ENCODE measurements at regions not wholly inside any gene's neighbourhood (a gene's known extent, or its start where the extent isn't known, plus 50 kb on each side); places are given as distances from the start of the nearest gene placed in this dataset.

DNA sequence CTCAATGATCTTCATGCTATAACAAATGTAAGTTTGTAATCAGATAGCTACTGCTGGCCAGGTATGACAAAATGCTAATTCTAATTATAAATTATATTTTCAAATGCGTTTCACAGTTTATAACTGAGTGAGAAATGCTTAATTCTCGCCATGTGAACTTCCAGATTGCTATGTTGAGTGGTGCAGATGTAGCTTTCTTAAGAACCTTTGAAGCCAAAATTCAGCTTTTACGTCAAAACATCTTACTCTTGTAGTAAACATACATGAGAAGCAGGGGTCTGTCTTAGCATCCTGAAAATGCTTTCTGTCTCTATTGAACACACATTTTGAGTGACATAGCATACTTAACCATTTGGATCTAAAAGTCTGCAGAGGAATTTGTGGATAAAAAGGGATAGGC, 176.5 kb upstream of the PRICKLE1 start:
- DNase-seq (ENCODE audit: low read depth in 2 of 2), result no peak

DNA sequence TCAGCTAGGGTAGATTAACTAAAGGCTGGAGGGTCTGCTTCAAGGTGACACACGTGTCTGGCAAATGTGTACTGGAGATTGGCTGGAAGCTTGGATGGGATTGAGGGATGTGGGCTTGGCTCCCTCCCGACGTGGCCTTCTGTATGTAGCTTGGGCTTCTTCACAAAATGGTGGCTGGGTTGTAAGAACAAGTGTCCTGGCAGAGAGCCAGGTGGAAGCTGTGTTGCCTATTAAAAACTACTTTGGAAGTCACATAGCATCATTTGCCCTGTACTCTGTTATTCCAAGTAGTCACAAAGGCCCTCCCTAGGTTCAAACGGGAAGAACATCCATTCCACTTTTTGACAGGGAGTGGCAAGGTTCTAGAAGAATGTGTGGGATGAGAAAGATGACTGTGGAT, 174.1 kb upstream of the PRICKLE1 start:
- no peak for DNase-seq (ENCODE audit: low read depth in 2 of 2)

DNA sequence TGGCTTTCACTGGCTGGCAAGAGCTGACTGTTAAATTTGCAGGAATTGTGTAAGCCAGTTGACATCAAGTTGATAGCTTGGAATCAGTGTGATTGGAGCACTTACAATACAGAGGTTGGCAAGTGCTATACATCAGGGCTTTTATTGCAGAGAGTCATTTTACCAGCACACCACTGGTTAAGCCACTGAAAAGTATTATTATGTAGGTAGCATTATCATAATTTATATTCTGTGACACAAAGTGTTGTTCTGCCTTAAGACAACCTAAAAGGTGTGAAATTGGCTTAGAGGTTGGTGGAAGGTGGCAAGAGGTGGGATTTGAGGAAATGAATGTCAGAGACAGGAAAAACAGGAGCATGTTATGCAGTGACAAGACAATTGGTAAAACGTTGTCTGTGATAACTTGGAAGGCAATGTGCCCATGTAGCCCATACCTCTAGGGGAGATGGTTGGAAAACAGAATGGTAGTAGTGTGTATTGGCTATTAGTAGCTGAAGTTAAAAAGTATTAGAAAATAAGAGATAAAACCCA, 172.9 kb upstream of the PRICKLE1 start:
- no peak for DNase-seq (ENCODE audit: low read depth in 2 of 2)

DNA sequence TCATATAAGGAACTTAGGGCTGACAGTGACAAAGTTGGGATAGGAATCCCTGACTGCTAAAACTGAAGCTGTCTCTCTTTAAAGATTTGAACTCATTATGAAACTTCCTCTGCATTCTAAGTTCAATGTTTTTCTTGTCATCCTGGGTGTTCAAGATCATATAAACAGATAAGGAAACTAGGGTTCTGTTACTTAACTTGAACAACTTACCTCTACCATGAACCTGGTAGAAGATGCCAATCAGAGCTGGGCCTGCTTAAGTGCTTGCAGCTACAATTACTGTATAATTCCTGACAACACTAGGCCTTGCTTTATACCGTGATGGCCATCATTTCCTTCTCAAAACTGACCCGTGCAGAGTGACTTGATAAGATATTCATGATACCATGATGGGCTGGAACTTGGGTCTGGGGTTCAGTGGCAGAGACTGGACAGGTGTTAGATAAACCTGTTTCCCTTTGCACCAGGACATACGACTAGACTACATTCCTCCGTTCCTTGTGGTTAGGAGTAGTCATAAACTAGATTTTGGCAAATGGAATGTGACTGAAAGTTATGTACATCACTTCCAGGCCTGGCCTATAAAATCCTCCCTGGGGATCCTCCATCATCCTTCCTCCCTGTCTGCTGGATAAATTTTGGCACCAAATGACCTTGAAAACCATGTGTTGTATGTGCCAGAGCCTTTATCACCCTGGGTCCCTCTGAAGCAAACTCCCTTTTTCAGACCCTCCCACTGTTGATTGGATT, 172.2 kb upstream of the PRICKLE1 start:
- no peak for DNase-seq (ENCODE audit: low read depth in 2 of 2)

DNA sequence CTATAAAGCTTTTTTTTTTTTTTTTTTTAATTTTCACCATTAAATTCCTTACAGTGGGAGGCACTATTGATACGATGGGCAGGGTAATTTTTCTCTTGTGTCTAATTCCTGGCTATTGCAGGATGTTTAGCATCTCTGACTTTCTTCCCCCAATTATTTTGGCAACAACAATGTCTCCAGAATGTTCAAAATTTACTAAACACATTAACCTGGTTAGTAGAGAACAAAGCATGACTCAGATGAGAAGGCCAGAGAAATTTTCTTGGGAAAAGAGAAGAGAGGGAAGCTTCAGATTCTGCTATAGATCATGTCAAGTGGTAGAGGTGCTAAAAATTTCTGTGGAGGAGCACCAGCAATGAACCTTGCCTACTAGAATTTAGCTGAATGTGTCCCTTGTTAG, 171.5 kb upstream of the PRICKLE1 start:
- DNase-seq (ENCODE audit: low read depth in 2 of 2), result no peak

DNA sequence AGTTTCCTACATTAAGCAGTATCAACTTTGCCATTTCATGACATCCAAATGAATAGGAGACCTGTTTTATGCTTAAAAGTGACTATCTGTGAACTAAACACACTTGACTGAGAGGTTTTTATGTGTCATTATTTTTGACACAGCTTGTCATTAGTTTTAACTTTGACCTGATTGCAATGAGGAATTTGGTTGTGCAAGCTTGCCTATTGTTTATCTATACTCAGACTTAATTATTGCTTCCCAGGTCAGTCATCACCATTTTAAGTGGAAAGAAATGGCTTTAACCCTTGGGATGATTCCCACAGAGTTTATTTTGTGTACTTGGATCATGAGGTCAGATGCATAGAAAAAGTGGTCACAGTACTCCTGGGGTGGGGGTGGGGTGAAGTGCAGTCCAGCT, 171.0 kb upstream of the PRICKLE1 start:
- DNase-seq (ENCODE audit: low read depth in 2 of 2), result no peak

DNA sequence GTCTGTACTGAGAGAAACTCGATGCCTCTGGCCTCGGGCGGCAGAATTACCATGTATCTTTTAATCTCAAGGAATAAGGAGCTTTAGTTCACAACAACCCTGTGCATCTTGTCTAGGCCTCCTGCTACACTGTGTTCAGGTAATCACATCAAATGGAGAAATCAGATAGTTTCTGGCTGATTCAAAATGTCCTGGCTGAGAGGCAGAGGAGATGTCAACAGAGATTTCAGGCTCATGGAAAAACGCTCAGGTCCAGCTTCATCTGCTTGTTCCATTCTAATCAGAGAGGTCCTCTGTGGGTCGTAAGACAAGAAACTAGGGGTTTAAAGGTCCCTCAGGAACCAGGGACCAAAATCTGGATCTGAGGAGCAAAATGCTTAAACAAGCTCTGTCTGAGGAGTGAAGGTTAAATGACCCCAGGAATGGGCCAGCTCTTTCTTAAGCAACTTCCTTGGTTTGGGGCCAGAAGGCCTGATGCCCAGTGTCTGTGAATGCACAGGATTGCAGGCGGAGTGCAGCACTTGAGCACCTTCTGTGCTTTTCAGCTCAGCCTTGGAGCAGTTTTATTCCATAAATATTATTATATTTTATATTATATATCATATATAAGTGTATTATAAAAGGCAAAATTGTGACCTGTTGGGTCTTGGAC, 170.2 kb upstream of the PRICKLE1 start:
- DNase-seq (ENCODE audit: low read depth in 2 of 2), result no peak

DNA sequence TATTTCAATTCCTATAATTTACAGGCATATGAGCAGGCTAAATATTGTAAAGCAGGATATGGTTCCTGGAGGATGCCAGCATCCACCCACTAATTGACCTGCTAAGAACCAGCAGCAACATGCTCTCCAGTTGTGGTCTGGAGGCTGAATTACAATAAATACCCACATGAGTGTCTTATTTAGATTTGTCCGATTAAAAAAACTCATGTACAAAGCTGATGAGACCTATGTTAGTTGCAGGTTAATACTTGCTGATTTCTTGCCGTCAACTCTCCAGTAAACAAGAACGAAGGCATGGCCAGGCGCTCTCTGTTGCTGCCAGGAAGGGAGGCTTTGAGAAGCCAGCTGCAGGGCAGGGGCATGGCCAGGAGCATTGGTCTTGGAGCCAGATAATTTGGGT, 169.3 kb upstream of the PRICKLE1 start:
- DNase-seq (ENCODE audit: low read depth in 2 of 2), result no peak

DNA sequence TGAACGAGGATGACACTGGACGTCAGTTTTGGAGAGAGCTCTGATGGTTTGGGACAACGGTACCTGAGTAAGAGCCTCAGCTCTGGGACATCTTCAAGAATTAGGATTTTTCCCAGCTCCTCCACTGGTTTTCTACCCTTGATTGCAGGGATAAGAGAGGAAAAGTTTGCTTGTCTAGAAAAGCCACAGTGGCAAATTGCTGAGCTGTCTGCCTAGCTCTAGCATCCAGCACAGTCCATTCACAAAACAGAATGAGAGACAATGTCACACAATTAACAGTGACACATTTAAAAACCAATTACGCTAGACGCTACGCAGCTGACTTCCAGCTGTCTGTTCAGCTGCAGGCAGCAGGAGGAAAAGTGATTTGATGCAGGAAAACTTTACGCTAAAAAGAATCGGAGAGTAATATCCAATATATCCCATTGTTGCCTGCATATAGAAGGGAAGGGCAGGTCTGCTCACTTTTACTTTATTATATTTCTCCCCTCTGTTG, 168.1 kb upstream of the PRICKLE1 start:
- no peak for DNase-seq (ENCODE audit: low read depth in 2 of 2)

DNA sequence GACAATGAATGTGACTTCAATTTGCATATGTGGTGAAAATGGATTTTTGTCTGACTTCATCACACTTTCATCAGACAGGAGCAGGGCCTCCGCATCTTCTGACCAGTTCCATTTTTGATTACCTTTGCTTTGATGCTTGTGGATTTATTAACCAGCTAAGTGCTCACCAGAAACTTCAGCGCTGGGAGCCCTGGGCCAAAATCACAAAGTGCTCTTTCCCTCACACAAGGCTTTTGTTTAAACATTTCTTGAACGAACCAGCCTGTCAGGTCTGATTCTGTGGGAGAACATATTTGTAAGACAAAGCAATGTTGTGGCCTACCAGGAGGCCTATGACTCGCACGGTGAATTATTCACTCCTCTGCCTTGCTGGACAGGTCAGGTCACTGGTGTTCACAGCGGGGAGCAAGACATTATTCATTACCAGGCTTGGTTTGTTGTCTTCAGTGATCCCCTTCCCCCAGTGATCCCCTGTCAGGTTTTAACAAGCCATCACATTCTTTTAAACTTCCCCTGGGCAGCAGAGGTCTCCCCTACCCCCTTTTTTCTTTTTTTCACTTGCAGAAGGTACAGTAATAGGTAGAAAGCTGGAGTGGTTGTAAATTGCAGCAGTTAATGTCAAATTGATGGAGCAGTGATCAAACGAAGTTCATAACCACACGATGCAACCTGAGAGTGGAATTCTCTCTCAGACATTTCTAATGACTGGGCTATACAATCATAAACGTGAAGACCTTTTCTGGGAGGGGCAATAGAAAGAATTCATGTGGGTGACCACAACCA, 167.5 kb upstream of the PRICKLE1 start:
- peak in 1 of 2 donors; percentile 20 for DNase-seq (ENCODE audit: low read depth in 2 of 2)

DNA sequence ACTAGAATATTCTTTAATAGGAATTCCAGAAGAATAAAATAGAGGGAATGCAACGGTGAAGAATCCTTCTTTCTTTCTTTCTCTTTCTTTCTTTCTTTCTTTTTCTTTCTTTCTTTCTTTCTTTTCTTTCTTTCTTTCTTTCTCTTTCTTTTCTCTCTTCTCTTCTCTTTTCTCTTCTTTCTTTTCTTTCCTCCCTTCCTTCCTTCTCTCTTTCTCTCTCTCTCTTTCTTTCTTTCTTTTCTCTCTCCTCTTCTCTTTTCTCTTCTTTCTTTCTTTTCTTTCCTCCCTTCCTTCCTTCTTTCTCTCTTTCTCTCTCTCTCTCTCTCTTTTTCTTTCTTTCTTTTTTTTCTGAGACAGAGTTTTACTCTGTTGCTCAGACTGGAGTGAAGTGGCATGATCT, 160.8 kb upstream of the PRICKLE1 start:
- no peak for DNase-seq (ENCODE audit: low read depth in 2 of 2)

DNA sequence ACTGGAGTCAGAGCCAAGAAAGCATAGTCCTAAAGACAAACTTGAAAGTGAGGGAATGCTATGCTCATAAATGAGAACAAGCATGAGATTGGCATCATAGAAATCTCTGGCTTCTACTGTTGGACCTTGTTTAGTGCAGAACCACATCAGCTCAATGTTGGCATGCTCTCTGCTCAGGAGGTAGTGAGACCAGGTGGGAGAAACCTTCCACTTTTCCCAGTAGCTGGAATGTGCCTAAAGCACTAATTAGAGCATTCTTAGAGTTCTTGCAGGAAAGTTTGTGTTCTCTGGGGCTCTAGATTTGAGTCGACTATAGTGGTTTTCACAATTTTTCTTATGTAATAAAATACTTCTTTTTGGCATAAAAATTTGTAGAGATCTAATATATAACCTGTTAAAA, 159.7 kb upstream of the PRICKLE1 start:
- DNase-seq (ENCODE audit: low read depth in 2 of 2), result no peak

DNA sequence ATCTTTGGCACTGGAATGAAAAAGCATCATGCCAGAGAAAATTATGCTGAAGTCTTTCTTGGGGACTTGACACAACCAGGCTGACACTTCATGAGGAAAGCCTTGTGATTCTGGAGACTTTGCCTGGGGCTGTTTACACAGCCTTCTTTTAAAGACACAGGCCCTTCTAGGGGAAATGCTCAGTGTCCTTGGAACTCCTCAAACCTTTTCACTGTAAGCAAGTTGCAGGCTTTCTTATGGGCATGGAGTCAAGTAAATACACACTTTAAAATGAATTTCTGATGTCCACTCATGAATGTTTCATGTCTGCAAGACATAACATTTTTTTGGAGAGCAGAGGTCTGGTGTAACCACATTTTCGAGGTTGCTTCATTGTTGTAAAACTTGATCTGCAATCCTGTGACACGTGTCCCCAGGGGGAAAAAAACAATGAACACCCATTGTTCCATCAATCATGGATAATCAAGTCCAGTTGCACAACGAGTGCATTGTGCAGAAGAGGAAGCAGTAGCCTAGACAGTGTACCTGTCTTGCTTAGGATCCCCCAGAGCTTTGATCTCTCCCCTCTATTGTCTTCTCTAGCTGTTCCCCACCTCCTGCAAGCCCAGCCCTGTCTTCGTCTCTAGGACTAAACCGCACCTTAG, 155.1 kb upstream of the PRICKLE1 start:
- no peak for DNase-seq (ENCODE audit: low read depth in 2 of 2)

DNA sequence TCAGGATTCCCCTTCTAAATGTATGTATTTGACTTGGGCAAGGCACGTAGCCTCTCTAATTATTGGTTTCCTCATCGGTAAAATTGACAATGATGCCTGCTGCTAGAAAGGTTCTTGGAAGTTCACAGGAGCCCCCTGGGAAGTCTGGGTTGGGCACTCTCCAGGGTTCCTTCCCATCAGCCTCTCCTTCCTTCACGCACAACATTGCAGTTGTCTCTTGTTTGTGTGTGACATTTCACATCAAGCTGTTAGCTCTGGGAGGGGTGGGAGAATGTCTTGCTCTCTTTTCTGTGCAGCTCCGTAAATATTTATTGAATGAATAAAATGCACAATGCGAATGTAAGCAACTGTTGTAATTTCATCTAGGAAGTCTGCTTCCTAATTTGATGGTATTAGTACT, 153.2 kb upstream of the PRICKLE1 start:
- DNase-seq (ENCODE audit: low read depth in 2 of 2), result no peak

DNA sequence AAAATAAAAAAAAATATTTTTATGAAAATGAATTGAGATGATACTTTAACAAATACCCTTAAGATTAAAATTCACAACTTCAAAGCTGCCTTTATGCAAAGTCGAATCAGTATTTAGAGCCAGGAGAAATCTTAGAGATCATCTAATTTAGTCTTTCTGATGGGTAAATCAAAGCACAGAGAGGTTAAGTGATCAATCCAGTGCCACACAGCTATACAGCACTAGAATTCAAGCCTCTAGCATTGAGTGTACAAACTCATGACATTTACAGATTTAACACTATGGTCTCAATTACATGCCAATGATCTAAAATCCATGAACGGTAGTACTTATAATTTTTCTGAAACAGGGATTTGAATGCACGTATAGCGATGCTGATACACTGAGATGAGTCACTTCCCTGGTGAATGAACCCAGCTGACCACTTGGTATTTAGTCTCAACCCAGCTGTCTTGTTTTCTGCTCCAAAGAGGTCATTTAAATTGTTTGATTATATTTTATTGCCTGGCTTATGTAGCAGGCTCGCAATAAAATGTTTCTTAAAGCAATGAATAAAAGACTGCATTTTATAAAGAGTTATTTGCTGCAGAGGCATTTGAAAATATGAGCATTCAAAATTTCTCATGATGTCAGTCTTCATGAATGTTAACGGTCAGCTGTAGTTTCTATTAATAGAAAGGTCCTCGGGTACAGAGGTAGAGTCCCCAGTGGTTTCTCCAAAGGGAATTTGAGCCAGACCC, 152.4 kb upstream of the PRICKLE1 start:
- no peak for DNase-seq (ENCODE audit: low read depth in 2 of 2)

DNA sequence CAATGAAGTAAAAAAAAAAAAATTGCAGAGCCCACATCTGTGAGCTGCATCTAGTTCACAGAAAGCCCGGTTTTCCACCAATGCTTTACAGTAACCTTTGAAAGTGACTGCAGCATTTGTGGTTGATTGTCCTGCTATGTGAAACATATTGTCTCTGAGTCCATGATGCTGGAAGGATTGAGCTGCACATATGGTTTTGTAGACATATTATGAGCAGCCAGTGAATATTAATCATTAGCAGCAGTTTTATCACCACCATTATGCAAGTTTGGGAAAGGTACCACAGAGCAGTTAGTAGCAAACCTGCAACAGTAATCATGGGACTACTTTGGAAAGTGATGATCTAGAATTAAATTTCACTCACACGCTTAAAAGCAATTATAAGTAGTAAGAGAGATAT, 151.5 kb upstream of the PRICKLE1 start:
- DNase-seq (ENCODE audit: low read depth in 2 of 2), result no peak

DNA sequence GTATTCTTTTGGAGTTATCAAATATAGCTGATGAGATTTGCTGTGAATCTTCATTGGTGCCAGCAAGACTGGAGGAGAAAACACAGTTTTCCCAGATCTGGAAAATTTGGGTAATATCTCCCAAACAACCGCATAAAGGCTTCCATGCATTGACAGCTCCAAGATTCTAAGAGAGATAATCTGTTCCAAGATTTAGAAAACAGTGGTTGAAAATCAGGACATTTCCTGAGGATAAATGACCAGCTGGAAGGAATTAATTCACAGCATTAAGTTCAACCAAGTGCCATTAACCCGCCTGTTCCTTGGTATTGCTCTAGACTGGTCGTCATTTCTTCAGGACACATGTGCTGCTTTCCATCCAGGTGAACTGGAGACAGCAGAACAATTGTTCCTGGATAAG, 147.9 kb upstream of the PRICKLE1 start:
- DNase-seq (ENCODE audit: low read depth in 2 of 2), result no peak

DNA sequence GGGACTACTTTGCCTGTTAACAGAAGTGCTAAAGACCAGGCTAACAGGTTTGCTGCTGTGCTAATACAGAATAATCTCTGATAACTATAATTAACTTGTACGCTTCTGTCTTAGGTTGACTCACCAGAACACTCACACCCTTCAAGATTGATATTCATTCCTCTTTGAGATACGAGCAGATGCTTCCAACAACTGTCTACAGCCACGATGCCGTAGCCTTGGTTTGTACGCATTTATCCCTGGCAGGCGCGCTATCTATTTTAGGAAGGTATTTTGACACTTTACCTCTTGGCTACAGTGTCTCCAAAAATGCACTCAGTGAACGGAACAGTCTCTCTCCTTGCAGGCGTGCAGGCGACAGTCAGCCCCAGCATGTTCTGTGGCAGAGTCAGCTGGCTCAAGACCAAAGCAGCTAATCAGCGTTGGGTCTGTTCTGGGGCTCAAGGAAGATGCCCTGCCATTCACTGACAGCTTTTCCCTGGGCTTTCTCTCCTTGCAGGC, 146.4 kb upstream of the PRICKLE1 start:
- DNase-seq (ENCODE audit: low read depth in 2 of 2), result no peak

DNA sequence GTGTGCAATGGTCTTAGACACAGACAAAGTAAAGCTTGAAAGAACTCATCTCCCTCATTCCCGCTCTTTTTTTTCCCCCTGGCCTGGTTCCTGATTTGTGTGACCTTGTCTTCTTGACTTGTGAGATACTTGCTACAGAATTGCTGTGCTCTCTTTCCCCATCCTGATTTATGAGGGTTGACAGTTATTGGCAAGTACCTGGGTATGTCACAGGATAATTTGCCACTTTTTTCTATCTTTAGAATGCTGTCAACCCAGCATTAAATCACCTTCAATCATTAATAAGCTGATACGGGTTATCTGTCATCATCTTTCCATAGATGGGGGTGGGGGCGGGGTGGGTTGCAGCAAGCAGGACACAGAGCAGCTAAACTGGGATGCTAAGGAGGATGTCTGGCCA, 144.4 kb upstream of the PRICKLE1 start:
- DNase-seq (ENCODE audit: low read depth in 2 of 2), result no peak

DNA sequence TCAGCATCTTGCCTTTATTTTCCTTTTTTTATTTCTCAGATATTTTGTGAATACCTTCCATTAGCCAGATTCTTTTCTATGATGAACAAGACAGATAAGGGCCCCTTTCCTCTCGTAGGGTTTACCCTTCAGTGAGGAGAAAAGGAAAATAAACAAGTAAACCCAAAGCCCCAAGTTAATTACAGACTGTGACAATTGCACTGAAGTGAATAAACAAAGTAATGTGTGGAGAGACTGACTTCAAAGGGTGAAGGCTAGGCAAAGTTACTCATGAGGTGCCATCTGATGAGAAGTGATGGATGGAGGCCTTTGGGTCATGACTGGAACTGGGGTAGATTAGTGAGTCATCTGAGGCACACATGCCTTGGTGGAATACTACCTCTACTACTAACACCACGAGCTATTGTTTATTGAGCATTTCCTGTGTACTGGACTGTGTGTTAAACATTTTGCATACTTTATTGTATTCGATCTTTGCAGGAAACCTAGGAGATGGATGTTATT, 143.4 kb upstream of the PRICKLE1 start:
- DNase-seq (ENCODE audit: low read depth in 2 of 2), result no peak

DNA sequence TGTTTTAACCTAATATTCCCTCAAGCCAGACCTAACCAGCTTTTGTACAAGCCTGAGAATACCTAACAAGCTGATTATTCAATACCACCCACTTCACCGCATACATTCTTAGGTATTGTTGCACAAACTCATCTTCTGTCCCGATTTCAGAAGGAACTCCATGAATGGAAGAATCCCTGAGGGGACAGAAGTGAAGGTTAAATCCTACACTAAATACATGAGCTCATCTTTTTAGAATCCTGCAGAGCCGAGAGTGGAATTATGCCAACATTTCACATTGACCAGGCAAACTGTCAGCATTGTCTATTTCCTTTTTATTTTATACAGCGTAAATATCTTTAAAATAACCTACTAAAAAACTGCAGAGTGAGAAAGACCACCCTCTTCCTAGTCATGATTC, 140.7 kb upstream of the PRICKLE1 start:
- DNase-seq (ENCODE audit: low read depth in 2 of 2), result no peak

Measured in dermis microvascular lymphatic vessel endothelial cell (primary cell).